ENCODE measurements at regions not wholly inside any gene's neighbourhood (a gene's known extent, or its start where the extent isn't known, plus 50 kb on each side); places are given as distances from the start of the nearest gene placed in this dataset.

DNA sequence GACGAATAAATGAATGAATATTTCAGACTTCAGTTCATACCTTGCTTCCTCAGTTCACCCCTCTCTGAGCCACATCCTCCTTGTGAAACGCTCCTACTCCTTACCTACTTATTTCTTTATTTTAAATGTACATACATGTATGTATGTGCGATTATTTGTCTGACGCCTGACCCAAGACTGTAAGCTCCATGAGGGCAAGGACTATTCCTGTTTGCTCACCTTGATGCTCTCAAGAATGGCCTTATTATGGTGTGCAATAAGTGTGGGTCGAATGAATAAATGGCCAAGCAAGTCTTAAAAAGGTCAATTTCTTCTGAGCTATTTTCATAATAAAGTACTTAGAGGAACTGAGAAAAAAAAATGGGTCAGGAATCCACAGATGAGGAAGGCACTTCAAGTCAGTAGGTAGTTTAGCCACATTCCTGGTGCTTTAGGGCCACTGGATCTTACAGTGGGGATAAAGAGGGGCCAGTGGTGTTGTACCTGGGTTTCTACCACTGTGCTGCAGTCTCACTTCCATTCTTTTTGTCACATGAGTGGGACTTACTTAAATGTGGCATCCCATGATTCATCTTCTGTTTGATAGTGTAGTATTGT, 74.7 kb downstream of the SDC1 start:
- intact Hi-C loops (cut with micrococcal nuclease): no loop called here
- Histone ChIP-seq H3K36me3 (no peaks in the 10 kb centered on the region), H3K4me3 (no peak overlapping the region), H3K27ac (replicated peaks) (no peak overlapping the region), H3K4me1 (no peaks in the 10 kb centered on the region), H3K27me3 (ENCODE audit: low read depth) (peaks cover 29% of the 10 kb centered on the region), H3K9me3 (replicated peaks) (no peaks in the 10 kb centered on the region)
- TF ChIP-seq, protein P1, sequence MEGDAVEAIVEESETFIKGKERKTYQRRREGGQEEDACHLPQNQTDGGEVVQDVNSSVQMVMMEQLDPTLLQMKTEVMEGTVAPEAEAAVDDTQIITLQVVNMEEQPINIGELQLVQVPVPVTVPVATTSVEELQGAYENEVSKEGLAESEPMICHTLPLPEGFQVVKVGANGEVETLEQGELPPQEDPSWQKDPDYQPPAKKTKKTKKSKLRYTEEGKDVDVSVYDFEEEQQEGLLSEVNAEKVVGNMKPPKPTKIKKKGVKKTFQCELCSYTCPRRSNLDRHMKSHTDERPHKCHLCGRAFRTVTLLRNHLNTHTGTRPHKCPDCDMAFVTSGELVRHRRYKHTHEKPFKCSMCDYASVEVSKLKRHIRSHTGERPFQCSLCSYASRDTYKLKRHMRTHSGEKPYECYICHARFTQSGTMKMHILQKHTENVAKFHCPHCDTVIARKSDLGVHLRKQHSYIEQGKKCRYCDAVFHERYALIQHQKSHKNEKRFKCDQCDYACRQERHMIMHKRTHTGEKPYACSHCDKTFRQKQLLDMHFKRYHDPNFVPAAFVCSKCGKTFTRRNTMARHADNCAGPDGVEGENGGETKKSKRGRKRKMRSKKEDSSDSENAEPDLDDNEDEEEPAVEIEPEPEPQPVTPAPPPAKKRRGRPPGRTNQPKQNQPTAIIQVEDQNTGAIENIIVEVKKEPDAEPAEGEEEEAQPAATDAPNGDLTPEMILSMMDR (IDR thresholded peaks at IDR 0.05; ENCODE audit: borderline replicate concordance): no peak
- no peak for DNase-seq

DNA sequence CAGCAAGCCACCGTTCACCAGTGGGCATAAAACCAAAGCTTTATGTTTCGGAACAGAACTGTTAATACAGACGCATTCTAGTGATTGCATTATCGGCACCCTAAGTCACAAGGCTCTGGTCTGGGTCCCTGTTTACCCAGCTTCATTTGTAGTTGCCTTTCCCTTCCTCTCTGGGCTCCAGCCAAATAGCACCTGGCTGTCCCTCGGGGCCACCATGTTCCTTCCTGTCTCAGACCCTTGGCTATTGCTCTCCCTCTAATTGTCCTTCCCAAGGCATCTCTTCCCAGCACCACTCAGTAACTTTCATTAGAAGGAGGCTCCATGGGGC, 75.3 kb downstream of the SDC1 start:
- H3K36me3 ChIP-seq: no peaks in the 10 kb centered on the region
- no peak overlapping the region for H3K4me3 ChIP-seq
- H3K27ac ChIP-seq (replicated peaks): no peak overlapping the region
- H3K4me1 ChIP-seq: no peaks in the 10 kb centered on the region
- intact Hi-C loops (cut with micrococcal nuclease): no loop called here
- H3K27me3 ChIP-seq (ENCODE audit: low read depth): peaks cover 25% of the 10 kb centered on the region
- no peak for DNase-seq
- no peaks in the 10 kb centered on the region for H3K9me3 ChIP-seq (replicated peaks)
- TF ChIP-seq, protein P1 (IDR thresholded peaks at IDR 0.05; ENCODE audit: borderline replicate concordance): no peak

DNA sequence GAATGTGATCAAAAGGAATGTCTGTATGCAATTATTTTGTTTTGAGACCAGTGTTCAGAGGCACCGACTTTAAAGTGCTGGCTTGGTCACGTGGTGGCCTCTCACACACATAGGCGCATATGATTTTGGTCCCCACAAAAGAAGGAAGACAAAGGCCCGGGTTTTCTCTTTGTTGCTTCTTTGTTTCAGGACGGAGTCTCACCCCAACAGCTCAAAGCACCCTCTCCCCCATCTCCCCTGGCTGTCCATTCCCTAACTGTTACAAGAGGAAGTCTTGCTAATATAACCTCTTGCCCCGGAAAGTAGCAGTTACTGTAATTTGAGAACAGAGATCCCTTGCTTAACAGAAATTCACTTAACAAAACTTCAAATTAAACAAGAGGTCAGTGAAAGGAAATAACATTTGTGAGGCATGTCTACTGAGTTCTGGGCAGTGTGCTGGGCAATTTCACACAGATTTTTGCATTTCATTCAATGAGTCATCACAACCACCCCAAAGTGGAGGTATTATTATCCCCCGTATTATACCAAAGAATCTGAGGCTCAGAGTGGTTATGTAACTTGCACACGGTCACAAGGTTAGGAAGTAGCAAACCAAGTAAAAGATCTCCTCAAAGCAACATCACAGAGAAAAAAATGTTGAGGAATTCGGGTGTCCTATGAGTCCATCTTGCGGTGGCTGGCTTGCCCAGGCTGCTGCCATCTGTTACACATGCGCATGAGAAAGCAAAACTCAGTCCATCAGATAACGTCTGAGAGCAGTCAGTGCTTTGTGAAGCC, 75.8 kb downstream of the SDC1 start:
- Histone ChIP-seq H3K9me3 (replicated peaks) (no peaks in the 10 kb centered on the region), H3K4me3 (no peak overlapping the region), H3K4me1 (no peaks in the 10 kb centered on the region), H3K36me3 (no peaks in the 10 kb centered on the region), H3K27ac (replicated peaks) (no peak overlapping the region), H3K27me3 (ENCODE audit: low read depth) (peaks cover 20% of the 10 kb centered on the region)
- DNase-seq: no peak
- TF ChIP-seq, protein P1 (IDR thresholded peaks at IDR 0.05; ENCODE audit: borderline replicate concordance): no peak
- intact Hi-C loops (cut with micrococcal nuclease): no loop called here

DNA sequence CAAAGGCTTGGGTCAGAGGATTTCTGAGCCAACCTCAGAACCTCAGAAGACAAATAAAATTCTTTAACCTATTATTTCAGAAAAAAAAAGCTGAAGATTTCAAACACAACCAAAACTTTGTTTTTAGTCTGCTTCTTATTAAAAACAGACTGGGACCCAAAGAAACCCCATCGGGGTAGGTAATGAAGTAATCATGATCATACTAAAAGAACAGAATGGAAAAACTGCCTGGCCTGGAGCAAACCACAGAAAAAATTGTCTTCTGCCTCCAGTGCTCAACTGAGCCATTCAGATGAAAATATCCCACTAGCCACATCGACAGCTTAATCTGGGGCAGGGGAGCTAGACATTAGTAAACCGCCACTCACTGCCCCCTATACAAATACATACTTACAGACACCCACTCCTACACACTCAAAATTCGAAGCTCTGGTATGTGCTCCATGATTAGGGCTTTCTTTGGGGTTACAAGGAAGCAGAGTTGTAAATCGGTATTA, 76.5 kb downstream of the SDC1 start:
- H3K4me1 ChIP-seq: no peaks in the 10 kb centered on the region
- peaks cover 16% of the 10 kb centered on the region for H3K27me3 ChIP-seq (ENCODE audit: low read depth)
- H3K9me3 ChIP-seq (replicated peaks): no peaks in the 10 kb centered on the region
- H3K36me3 ChIP-seq: no peaks in the 10 kb centered on the region
- intact Hi-C loops (cut with micrococcal nuclease): no loop called here
- no peak overlapping the region for H3K4me3 ChIP-seq
- TF ChIP-seq, protein P1 (IDR thresholded peaks at IDR 0.05; ENCODE audit: borderline replicate concordance): no peak
- no peak for DNase-seq
- no peak overlapping the region for H3K27ac ChIP-seq (replicated peaks)

DNA sequence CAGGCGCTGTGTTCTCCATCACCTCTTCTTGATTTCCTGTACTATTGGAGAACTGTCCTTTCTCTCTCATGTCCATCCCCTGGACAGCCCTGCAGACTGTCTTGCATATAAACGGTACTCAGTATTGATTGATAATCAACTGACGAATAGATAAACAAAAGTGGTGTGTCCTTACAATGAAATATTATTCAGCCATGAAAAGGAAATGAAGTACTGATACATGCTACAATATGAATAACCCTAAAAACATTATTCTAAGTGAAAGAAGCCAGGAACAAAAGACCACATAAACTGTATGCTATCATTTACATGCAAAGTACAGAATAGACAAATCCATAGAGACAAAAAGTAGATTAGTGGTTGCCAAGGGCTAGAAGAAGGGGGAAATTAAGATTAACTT, 77.6 kb downstream of the SDC1 start:
- Histone ChIP-seq H3K4me1 (no peaks in the 10 kb centered on the region), H3K36me3 (no peaks in the 10 kb centered on the region), H3K27me3 (ENCODE audit: low read depth) (peaks cover 10% of the 10 kb centered on the region), H3K9me3 (replicated peaks) (no peaks in the 10 kb centered on the region), H3K4me3 (no peak overlapping the region), H3K27ac (replicated peaks) (no peak overlapping the region)
- intact Hi-C loops (cut with micrococcal nuclease): no loop called here
- no peak for DNase-seq
- TF ChIP-seq, protein P1 (IDR thresholded peaks at IDR 0.05; ENCODE audit: borderline replicate concordance): no peak
